SK-N-SH (cell line): ENCODE measurements at regions not wholly inside any gene's neighbourhood (a gene's known extent, or its start where the extent isn't known, plus 50 kb on each side); places are given as distances from the start of the nearest gene placed in this dataset.

Source experiments
- CTCF ChIA-PET: fragments of 300-600, 350-600 bp; formaldehyde crosslinking; extraction: SDS; loops from one replicate; lab custom pipeline; 2021; lab: Yijun Ruan, JAX
- POLR2A ChIA-PET: fragments of 350-600 bp; sonication (Branson Sonifier 250); formaldehyde crosslinking; extraction: SDS; loops from one replicate; lab custom pipeline; 2020; ENCODE audit warnings: antibody characterized with exemption, inconsistent platforms; lab: Yijun Ruan, JAX
- DNase-seq: peaks from one replicate; pipeline ENCODE4 v3.0.0; 2012
- H2AFZ ChIP-seq: fragments of 200-600 bp; sonication (generic); 2 replicates; pipeline ENCODE4 v1.8.1; 2016; ENCODE audit warnings: antibody characterized with exemption, mild to moderate bottlenecking, low read depth
- H3F3A ChIP-seq: fragments of 200-600 bp; sonication (generic); replicated peaks from 2 replicates; pipeline ENCODE3; 2016; ENCODE audit warnings: antibody characterized with exemption, mild to moderate bottlenecking; ENCODE audit not compliant: insufficient read depth
- H3K27ac ChIP-seq, 2 experiments: fragments of 200-500 bp in 1 of 2; fragments of 200-600 bp in 1 of 2; sonication (Bioruptor generic) in 1 of 2; sonication (generic), shearing (Covaris generic) in 1 of 2; 2 replicates each; pipeline versions ENCODE4 v1.5.1 to v1.6.1; 2014 to 2016; ENCODE audit warnings: low read depth in 2 of 2, inconsistent platforms in 1 of 2, low read length in 1 of 2, mild to moderate bottlenecking in 1 of 2, mixed read lengths in 1 of 2
- H3K27me3 ChIP-seq: fragments of 200-600 bp; sonication (generic), shearing (Covaris generic); 2 replicates; pipeline ENCODE4 v1.6.1; 2016; ENCODE audit warnings: mixed run types; ENCODE audit not compliant: insufficient read depth
- H3K36me3 ChIP-seq, 2 experiments: fragments of 200-500 bp in 1 of 2; fragments of 200-600 bp in 1 of 2; sonication (Bioruptor generic) in 1 of 2; sonication (generic) in 1 of 2; replicated peaks in 1 of 2; 2 replicates each; pipeline versions ENCODE3 to v1.5.1; 2014 to 2016; ENCODE audit warnings: low read length in 1 of 2, mild to moderate bottlenecking in 1 of 2; ENCODE audit not compliant: insufficient read depth in 2 of 2, control insufficient read depth in 1 of 2
- H3K4me1 ChIP-seq, 2 experiments: fragments of 200-500 bp in 1 of 2; fragments of 200-600 bp in 1 of 2; sonication (Bioruptor generic) in 1 of 2; sonication (generic), shearing (Covaris generic) in 1 of 2; 2 replicates each; pipeline versions ENCODE4 v1.5.1 to v1.6.1; 2014 to 2016; ENCODE audit warnings: low read depth in 1 of 2, low read length in 1 of 2, mixed run types in 1 of 2; ENCODE audit not compliant: insufficient read depth in 2 of 2, control insufficient read depth in 1 of 2
- H3K4me2 ChIP-seq: fragments of 200-600 bp; sonication (generic), shearing (Covaris generic); 2 replicates; pipeline ENCODE4 v1.6.1; 2017; ENCODE audit warnings: mixed run types
- H3K4me3 ChIP-seq, 2 experiments: fragments of 200-500 bp in 1 of 2; fragments of 200-600 bp in 1 of 2; sonication (Bioruptor generic) in 1 of 2; sonication (generic), shearing (Covaris generic) in 1 of 2; 2 replicates each; pipeline versions ENCODE4 v1.5.1 to v1.8.1; 2014 to 2016; ENCODE audit warnings: low read depth in 2 of 2, inconsistent platforms in 1 of 2, low read length in 1 of 2, mild to moderate bottlenecking in 1 of 2, mixed read lengths in 1 of 2, moderate library complexity in 1 of 2
- H3K79me2 ChIP-seq: fragments of 200-600 bp; sonication (generic); 2 replicates; pipeline ENCODE4 v1.8.1; 2017; ENCODE audit warnings: mild to moderate bottlenecking; ENCODE audit not compliant: insufficient read depth
- H3K9ac ChIP-seq: fragments of 200-600 bp; sonication (generic); 2 replicates; pipeline ENCODE4 v1.6.1; 2017; ENCODE audit warnings: mixed run types
- H3K9me2 ChIP-seq: fragments of 200-600 bp; sonication (generic); 2 replicates; pipeline ENCODE4 v1.6.1; 2017; ENCODE audit warnings: mixed run types
- H3K9me3 ChIP-seq: fragments of 200-600 bp; sonication (generic); 2 replicates; pipeline ENCODE4 v1.6.1; 2017; ENCODE audit warnings: mixed run types, mild to moderate bottlenecking, moderate library complexity
- H4K20me1 ChIP-seq: fragments of 200-600 bp; sonication (generic); 2 replicates; pipeline ENCODE4 v1.6.1; 2017; ENCODE audit warnings: mild to moderate bottlenecking, mixed run types; ENCODE audit not compliant: insufficient read depth
- CHD2 ChIP-seq: fragments of 150-350 bp; IDR thresholded peaks from 2 replicates; pipeline ENCODE4 v1.6.1; 2018; ENCODE audit warnings: low read length; ENCODE audit not compliant: partially characterized antibody
- EZH2phosphoT487 ChIP-seq: fragments of 200-600 bp; sonication (generic); IDR thresholded peaks from 2 replicates; pipeline ENCODE4 v1.6.1; 2017; ENCODE audit warnings: low read depth, mixed run types, mild to moderate bottlenecking, antibody characterized with exemption, moderate library complexity, borderline replicate concordance
- FOSL2 ChIP-seq: IDR thresholded peaks from 2 replicates; pipeline ENCODE4 v1.4.0; 2012; ENCODE audit warnings: low read depth, mild to moderate bottlenecking, moderate library complexity, borderline replicate concordance
- FOXJ3 ChIP-seq: sonication (generic); formaldehyde crosslinking; IDR thresholded peaks from 2 replicates; pipeline ENCODE4 v1.5.1; 2020; ENCODE audit warnings: mild to moderate bottlenecking, missing genetic modification reagents
- FOXM1 ChIP-seq: IDR thresholded peaks from 2 replicates; pipeline ENCODE4 v1.4.0; 2012; ENCODE audit warnings: low read depth, mild to moderate bottlenecking
- GABPA ChIP-seq: IDR thresholded peaks from 2 replicates; pipeline ENCODE4 v1.4.0; 2012; ENCODE audit warnings: low read depth, mild to moderate bottlenecking
- GATA2 ChIP-seq: sonication (generic); formaldehyde crosslinking; IDR thresholded peaks from 2 replicates; pipeline ENCODE4 v1.5.0; 2020; ENCODE audit warnings: mild to moderate bottlenecking, missing genetic modification reagents
- JUND ChIP-seq: IDR thresholded peaks from 2 replicates; pipeline ENCODE4 v1.4.0; 2012
- MEF2A ChIP-seq: IDR thresholded peaks from 2 replicates; pipeline ENCODE4 v1.4.0; 2012; ENCODE audit warnings: low read depth, borderline replicate concordance
- MXI1 ChIP-seq: IDR thresholded peaks from 2 replicates; pipeline ENCODE4 v1.6.1; 2012; ENCODE audit warnings: mild to moderate bottlenecking, low read depth, low read length, improper control_type of control experiment
- NFIC ChIP-seq: IDR thresholded peaks from 2 replicates; pipeline ENCODE4 v1.4.0; 2012; ENCODE audit warnings: borderline replicate concordance
- NRF1 ChIP-seq: IDR thresholded peaks from 2 replicates; pipeline ENCODE4 v1.6.1; 2012; ENCODE audit warnings: low read depth, mild to moderate bottlenecking, low read length
- POLR2AphosphoS5 ChIP-seq: IDR thresholded peaks from 2 replicates; pipeline ENCODE4 v1.6.1; 2012; ENCODE audit warnings: low read depth, low read length
- RAD21 ChIP-seq: IDR thresholded peaks from 2 replicates; pipeline ENCODE4 v1.6.1; 2012; ENCODE audit warnings: mild to moderate bottlenecking, low read length
- RCOR1 ChIP-seq: fragments of 150-350 bp; IDR thresholded peaks from 2 replicates; pipeline ENCODE4 v1.6.1; 2017; ENCODE audit warnings: antibody characterized with exemption, low read length
- RFX5 ChIP-seq: IDR thresholded peaks from 2 replicates; pipeline ENCODE4 v1.6.1; 2012; ENCODE audit warnings: mild to moderate bottlenecking, improper control_type of control experiment, low read length
- RXRA ChIP-seq: IDR thresholded peaks from 2 replicates; pipeline ENCODE4 v1.4.0; 2012; ENCODE audit warnings: low read depth, mild to moderate bottlenecking, borderline replicate concordance
- SMC3 ChIP-seq: IDR thresholded peaks from 2 replicates; pipeline ENCODE4 v1.6.1; 2012; ENCODE audit warnings: low read depth, low read length, improper control_type of control experiment
- TAF1 ChIP-seq: IDR thresholded peaks from 2 replicates; pipeline ENCODE4 v1.6.1; 2012; ENCODE audit warnings: low read depth, mild to moderate bottlenecking, low read length, moderate library complexity, borderline replicate concordance
- TCF12 ChIP-seq: IDR thresholded peaks from 2 replicates; pipeline ENCODE4 v1.4.0; 2012
- TEAD4 ChIP-seq: IDR thresholded peaks from 2 replicates; pipeline ENCODE4 v1.4.0; 2012; ENCODE audit warnings: mild to moderate bottlenecking, borderline replicate concordance; ENCODE audit not compliant: insufficient read depth
- YY1 ChIP-seq: IDR thresholded peaks from 2 replicates; pipeline ENCODE4 v1.4.0; 2012; ENCODE audit warnings: low read depth, mild to moderate bottlenecking
- WGBS: methylation state at CpG from one replicate; pipeline ENCODE4 v1.1.6; 2017; ENCODE audit warnings: low lambda C conversion rate; 5-methylcytosine and 5-hydroxymethylcytosine counted together
- TF ChIP-seq, protein P1 (sequence below): fragments of 150-350 bp; IDR thresholded peaks from 2 replicates; pipeline ENCODE4 v1.6.1; 2017; ENCODE audit warnings: antibody characterized with exemption, low read length, low read depth, borderline replicate concordance
- TF ChIP-seq, protein P2 (sequence below): IDR thresholded peaks from 2 replicates; pipeline ENCODE4 v1.4.0; 2012; ENCODE audit warnings: low read depth, borderline replicate concordance
- TF ChIP-seq, protein P3 (sequence below): fragments of 200-600 bp; sonication (generic); IDR thresholded peaks from 2 replicates; pipeline ENCODE4 v1.6.1; 2017; ENCODE audit warnings: antibody characterized with exemption, mild to moderate bottlenecking, moderate library complexity
- TF ChIP-seq, protein P4 (sequence below): IDR thresholded peaks from 2 replicates; pipeline ENCODE4; 2012

DNA sequence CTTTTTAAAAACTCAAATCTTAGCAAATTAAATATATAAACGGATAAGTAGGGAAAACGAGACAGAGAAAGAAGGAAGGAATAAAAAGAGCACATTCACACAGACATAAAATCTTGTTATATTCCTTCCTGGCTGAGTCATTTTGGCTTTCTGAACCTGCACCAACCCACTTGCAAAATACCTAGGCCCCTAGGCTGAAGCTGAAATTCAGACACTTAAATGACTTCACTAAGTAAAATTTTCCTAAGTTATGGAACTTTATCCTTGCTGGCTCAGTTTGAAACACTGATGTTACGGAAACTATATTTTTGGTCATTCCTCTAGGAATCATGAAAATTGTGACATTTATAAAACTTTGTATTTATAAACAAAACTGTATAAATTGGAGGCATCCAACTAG is 462.8 kb upstream of the NFIA start:
- Histone ChIP-seq H3K4me1 (peaks cover 0 to 7% of the 10 kb centered on the region in 2 experiments; a peak in 2 of 4 replicates), H4K20me1 (no peaks in the 10 kb centered on the region), H3K27me3 (no peaks in the 10 kb centered on the region), H2AFZ (no peak overlapping the region), H3K27ac (no peak overlapping the region), H3F3A (no peaks in the 10 kb centered on the region), H3K79me2 (no peaks in the 10 kb centered on the region), H3K4me2 (no peak overlapping the region), H3K36me3 (no peaks in the 10 kb centered on the region), H3K9me3 (peaks cover 5% of the 10 kb centered on the region; the same call in 1 of the 2 replicates), H3K4me3 (no peak overlapping the region), H3K9me2 (no peaks in the 10 kb centered on the region), H3K9ac (no peak overlapping the region)
- POLR2A ChIA-PET = no interaction called here
- 68% methylated on average over 3 of the region's 3 CpGs for WGBS
- CTCF ChIA-PET = no interaction called here
- no peak for DNase-seq
- TF ChIP-seq FOSL2 (no peak), TAF1 (no peak), RXRA (no peak), MXI1 (no peak), FOXM1 (no peak), MEF2A (no peak), GABPA (no peak), GATA2 (CRISPR knock-in tag) (no peak), CHD2 (no peak), YY1 (no peak), RFX5 (no peak), RAD21 (no peak), EZH2phosphoT487 (no peak), NRF1 (no peak)
- TF ChIP-seq, protein P1, sequence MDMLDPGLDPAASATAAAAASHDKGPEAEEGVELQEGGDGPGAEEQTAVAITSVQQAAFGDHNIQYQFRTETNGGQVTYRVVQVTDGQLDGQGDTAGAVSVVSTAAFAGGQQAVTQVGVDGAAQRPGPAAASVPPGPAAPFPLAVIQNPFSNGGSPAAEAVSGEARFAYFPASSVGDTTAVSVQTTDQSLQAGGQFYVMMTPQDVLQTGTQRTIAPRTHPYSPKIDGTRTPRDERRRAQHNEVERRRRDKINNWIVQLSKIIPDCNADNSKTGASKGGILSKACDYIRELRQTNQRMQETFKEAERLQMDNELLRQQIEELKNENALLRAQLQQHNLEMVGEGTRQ = no peak

DNA sequence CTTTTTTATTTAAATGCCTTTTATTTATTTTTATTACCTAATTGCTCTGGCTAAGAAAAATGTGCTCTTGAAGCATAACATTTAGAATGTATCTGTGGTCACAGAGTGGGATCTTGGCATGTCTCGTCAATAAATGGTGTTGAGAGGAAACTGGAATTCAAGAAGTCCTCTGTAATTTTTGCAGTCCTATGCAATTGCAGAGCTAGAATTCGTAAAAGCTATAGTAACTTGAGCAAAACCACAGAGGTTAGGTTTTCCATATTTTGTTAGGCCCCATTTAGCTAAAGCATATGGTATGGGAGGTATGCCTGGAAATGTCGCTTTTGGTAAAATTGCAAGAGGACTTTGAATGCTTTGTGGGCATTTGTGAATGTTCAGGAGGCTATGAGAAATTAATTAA is 466.7 kb upstream of the NFIA start:
- Histone ChIP-seq H3K79me2 (no peaks in the 10 kb centered on the region), H3K9ac (no peak overlapping the region), H3K36me3 (no peaks in the 10 kb centered on the region), H3K4me3 (no peak overlapping the region), H3K9me3 (peaks cover 5% of the 10 kb centered on the region; the same call in 1 of the 2 replicates), H4K20me1 (no peaks in the 10 kb centered on the region), H3K9me2 (no peaks in the 10 kb centered on the region), H3K4me1 (no peaks in the 10 kb centered on the region), H3F3A (no peaks in the 10 kb centered on the region), H3K27ac (no peak overlapping the region), H2AFZ (no peak overlapping the region), H3K4me2 (no peak overlapping the region), H3K27me3 (no peaks in the 10 kb centered on the region)
- CTCF ChIA-PET = no interaction called here
- POLR2A ChIA-PET = no interaction called here
- no peak for DNase-seq
- 53% methylated on average over 3 of the region's 3 CpGs for WGBS
- TF ChIP-seq, protein P2, sequence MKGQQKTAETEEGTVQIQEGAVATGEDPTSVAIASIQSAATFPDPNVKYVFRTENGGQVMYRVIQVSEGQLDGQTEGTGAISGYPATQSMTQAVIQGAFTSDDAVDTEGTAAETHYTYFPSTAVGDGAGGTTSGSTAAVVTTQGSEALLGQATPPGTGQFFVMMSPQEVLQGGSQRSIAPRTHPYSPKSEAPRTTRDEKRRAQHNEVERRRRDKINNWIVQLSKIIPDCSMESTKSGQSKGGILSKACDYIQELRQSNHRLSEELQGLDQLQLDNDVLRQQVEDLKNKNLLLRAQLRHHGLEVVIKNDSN = no peak
- TF ChIP-seq RCOR1 (no peak), TCF12 (no peak), MEF2A (no peak), TEAD4 (no peak), GATA2 (CRISPR knock-in tag) (no peak), POLR2AphosphoS5 (no peak), NFIC (no peak), RXRA (no peak), NRF1 (no peak), FOXJ3 (CRISPR knock-in tag) (no peak), RFX5 (no peak), SMC3 (no peak), FOXM1 (no peak), JUND (no peak), RAD21 (no peak)
- TF ChIP-seq, protein P3, sequence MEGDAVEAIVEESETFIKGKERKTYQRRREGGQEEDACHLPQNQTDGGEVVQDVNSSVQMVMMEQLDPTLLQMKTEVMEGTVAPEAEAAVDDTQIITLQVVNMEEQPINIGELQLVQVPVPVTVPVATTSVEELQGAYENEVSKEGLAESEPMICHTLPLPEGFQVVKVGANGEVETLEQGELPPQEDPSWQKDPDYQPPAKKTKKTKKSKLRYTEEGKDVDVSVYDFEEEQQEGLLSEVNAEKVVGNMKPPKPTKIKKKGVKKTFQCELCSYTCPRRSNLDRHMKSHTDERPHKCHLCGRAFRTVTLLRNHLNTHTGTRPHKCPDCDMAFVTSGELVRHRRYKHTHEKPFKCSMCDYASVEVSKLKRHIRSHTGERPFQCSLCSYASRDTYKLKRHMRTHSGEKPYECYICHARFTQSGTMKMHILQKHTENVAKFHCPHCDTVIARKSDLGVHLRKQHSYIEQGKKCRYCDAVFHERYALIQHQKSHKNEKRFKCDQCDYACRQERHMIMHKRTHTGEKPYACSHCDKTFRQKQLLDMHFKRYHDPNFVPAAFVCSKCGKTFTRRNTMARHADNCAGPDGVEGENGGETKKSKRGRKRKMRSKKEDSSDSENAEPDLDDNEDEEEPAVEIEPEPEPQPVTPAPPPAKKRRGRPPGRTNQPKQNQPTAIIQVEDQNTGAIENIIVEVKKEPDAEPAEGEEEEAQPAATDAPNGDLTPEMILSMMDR = no peak
- TF ChIP-seq, protein P4, sequence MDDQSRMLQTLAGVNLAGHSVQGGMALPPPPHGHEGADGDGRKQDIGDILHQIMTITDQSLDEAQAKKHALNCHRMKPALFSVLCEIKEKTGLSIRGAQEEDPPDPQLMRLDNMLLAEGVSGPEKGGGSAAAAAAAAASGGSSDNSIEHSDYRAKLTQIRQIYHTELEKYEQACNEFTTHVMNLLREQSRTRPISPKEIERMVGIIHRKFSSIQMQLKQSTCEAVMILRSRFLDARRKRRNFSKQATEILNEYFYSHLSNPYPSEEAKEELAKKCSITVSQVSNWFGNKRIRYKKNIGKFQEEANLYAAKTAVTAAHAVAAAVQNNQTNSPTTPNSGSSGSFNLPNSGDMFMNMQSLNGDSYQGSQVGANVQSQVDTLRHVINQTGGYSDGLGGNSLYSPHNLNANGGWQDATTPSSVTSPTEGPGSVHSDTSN = no peak
